Psoas muscle (tissue), 7 donors: ENCODE measurements at regions not wholly inside any gene's neighbourhood (a gene's known extent, or its start where the extent isn't known, plus 50 kb on each side); places are given as distances from the start of the nearest gene placed in this dataset.

Experiments used
- ATAC-seq, 4 donors: fragments of 200-7000 bp; cut with Tn5 transposase; one replicate each; pipeline ENCODE4 v1.9.1; 2020; ENCODE audit warnings: moderate library complexity in 3 of 4, mild to moderate bottlenecking in 2 of 4
- DNase-seq, 2 donors: peaks; one replicate each; pipeline ENCODE4 v3.0.0-alpha.2; 2020
- H3K27ac ChIP-seq: fragments of 200-600 bp; one replicate; pipeline ENCODE4 v1.8.0; 2022
- H3K27me3 ChIP-seq, 3 donors: fragments of 200-600 bp in 1 of 3; one replicate each; pipeline versions ENCODE4 v1.6.1 to v1.8.0; 2013 to 2022; ENCODE audit warnings: low read length in 2 of 3, mild to moderate bottlenecking in 2 of 3, moderate library complexity in 1 of 3; ENCODE audit not compliant: insufficient read depth in 3 of 3
- H3K36me3 ChIP-seq, 2 donors: fragments of 200-600 bp in 1 of 2; one replicate each; pipeline versions ENCODE4 v1.6.1 to v1.8.0; 2013 to 2022; ENCODE audit warnings: low read depth in 1 of 2, mild to moderate bottlenecking in 1 of 2, moderate library complexity in 1 of 2; ENCODE audit not compliant: insufficient read depth in 1 of 2
- H3K4me1 ChIP-seq: fragments of 200-600 bp; one replicate; pipeline ENCODE4 v1.8.0; 2022
- H3K4me3 ChIP-seq: fragments of 200-600 bp; one replicate; pipeline ENCODE4 v1.8.0; 2022; ENCODE audit warnings: mild to moderate bottlenecking
- H3K9me3 ChIP-seq: fragments of 200-600 bp; one replicate; pipeline ENCODE4 v1.8.0; 2022
- CTCF ChIP-seq: fragments of 200-600 bp; IDR thresholded peaks from one replicate; pipeline ENCODE4 v1.8.0; 2022; ENCODE audit warnings: antibody characterized with exemption
- WGBS, 3 donors: extraction: QIAGEN DNeasy Blood & Tissue Kit; methylation state at CpG; one replicate each; pipeline versions ENCODE4 v1.1.6 to v1.1.7; 2013; 5-methylcytosine and 5-hydroxymethylcytosine counted together
- intact Hi-C, 2 donors: fragments of 100-400 bp; cut with DNase I; formaldehyde crosslinking; loops; one replicate each; pipeline versions ENCODE4 v1.11.0 to v1.14.2; 2022
- donor health status: healthy with polysubstance abuse.
- donor health status: DM: no; HTN: no; CAD: no; lungs with moderate emphysema.
- donor health status: Bipolar disorder and iron deficiency.
- donor health status: healthy.
- donor health status: DM: yes; HTN: yes; CAD: no.
- donor health status: DM: no; HTN: no; CAD: no.
- donor health status: DM: yes; HTN: yes; CAD: no.

- intact Hi-C loops, result no loop called here
- no peak for ATAC-seq
- 66 to 69% (median 68%) methylated on average over 6 of the region's 6 CpGs for WGBS, 3 donors
- TF ChIP-seq CTCF, result no peak
- no peak overlapping the region for H3K4me3 ChIP-seq
- no peak overlapping the region for H3K27ac ChIP-seq
- no peaks in the 10 kb centered on the region for H3K36me3 ChIP-seq
- H3K9me3 ChIP-seq, result no peaks in the 10 kb centered on the region
- no peak for DNase-seq
- H3K4me1 ChIP-seq, result no peaks in the 10 kb centered on the region
- H3K27me3 ChIP-seq, result no peaks in the 10 kb centered on the region
These were observed 73.7 kb upstream of the PCDH9 start for GRCh38 chr13:67303661-67304333.

GRCh38 chr13:67299751-67300150 lies 69.6 kb upstream of the PCDH9 start:
- no peaks in the 10 kb centered on the region for H3K27me3 ChIP-seq
- no peaks in the 10 kb centered on the region for H3K36me3 ChIP-seq
- no peaks in the 10 kb centered on the region for H3K4me1 ChIP-seq
- no peak for TF ChIP-seq CTCF
- no peak for ATAC-seq
- 83 to 91% (median 86%) methylated on average over 3 of the region's 3 CpGs for WGBS, 3 donors
- no peak for DNase-seq
- intact Hi-C loops, result no loop called here
- no peak overlapping the region for H3K27ac ChIP-seq
- H3K9me3 ChIP-seq, result no peaks in the 10 kb centered on the region
- H3K4me3 ChIP-seq, result no peak overlapping the region

GRCh38 chr13:67299072-67299635 lies 69.0 kb upstream of the PCDH9 start:
- no peak for ATAC-seq
- no peaks in the 10 kb centered on the region for H3K9me3 ChIP-seq
- H3K36me3 ChIP-seq, result no peaks in the 10 kb centered on the region
- no peaks in the 10 kb centered on the region for H3K27me3 ChIP-seq
- intact Hi-C loops, result no loop called here
- no peak overlapping the region for H3K4me3 ChIP-seq
- DNase-seq, result no peak
- WGBS, 3 donors, result 59 to 83% (median 62%) methylated on average over 1 of the region's 1 CpG
- TF ChIP-seq CTCF, result no peak
- H3K4me1 ChIP-seq, result no peaks in the 10 kb centered on the region
- no peak overlapping the region for H3K27ac ChIP-seq

GRCh38 chr13:67298297-67298696 lies 68.2 kb upstream of the PCDH9 start:
- H3K36me3 ChIP-seq, result no peaks in the 10 kb centered on the region
- no peak overlapping the region for H3K4me3 ChIP-seq
- ATAC-seq (no peak), DNase-seq (no peak)
- H3K27me3 ChIP-seq, result no peaks in the 10 kb centered on the region
- H3K9me3 ChIP-seq, result no peaks in the 10 kb centered on the region
- no peaks in the 10 kb centered on the region for H3K4me1 ChIP-seq
- intact Hi-C loops, result no loop called here
- no peak for TF ChIP-seq CTCF
- H3K27ac ChIP-seq, result no peak overlapping the region

GRCh38 chr13:67296511-67296910 lies 66.4 kb upstream of the PCDH9 start:
- 91 to 92% (median 92%) methylated on average over 2 of the region's 2 CpGs for WGBS, 3 donors
- no peak for ATAC-seq
- Histone ChIP-seq H3K27me3 (no peaks in the 10 kb centered on the region), H3K36me3 (no peaks in the 10 kb centered on the region), H3K4me1 (no peaks in the 10 kb centered on the region), H3K27ac (no peak overlapping the region), H3K9me3 (no peaks in the 10 kb centered on the region), H3K4me3 (no peak overlapping the region)
- intact Hi-C loops, result no loop called here
- no peak for TF ChIP-seq CTCF
- DNase-seq, result no peak
